HG03457 (cell line): ENCODE measurements at regions not wholly inside any gene's neighbourhood (a gene's known extent, or its start where the extent isn't known, plus 50 kb on each side); places are given as distances from the start of the nearest gene placed in this dataset.
A peak's percentile ranks its signal among the peaks of the same experiment; 100 is the strongest.

ENCODE experiments used
- ATAC-seq: cut with Tn5 transposase; IDR thresholded peaks from one replicate; pipeline ENCODE4 v1.9.1; 2021; ENCODE audit warnings: moderate number of reproducible peaks; ENCODE audit not compliant: unreplicated experiment

DNA sequence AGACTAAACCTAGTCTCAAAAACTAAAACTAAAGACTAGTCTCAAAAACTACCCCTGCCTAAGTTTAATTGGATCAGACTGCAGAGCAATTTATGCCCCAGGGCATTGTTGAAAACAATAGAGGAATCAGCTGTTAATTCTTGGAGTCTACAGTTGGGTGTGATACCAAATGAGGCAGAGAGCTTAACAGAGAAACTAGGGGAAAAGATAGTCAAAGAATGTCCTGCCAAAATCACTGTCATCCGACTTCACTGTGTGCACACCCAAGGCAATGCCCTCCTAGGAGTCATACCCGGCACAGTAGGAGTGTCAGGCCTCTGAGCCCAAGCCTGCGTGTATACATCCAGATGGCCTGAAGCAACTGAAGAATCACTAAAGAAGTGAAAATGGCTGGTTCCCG, 90.5 kb upstream of the TOMM7 start:
- no peak for ATAC-seq

DNA sequence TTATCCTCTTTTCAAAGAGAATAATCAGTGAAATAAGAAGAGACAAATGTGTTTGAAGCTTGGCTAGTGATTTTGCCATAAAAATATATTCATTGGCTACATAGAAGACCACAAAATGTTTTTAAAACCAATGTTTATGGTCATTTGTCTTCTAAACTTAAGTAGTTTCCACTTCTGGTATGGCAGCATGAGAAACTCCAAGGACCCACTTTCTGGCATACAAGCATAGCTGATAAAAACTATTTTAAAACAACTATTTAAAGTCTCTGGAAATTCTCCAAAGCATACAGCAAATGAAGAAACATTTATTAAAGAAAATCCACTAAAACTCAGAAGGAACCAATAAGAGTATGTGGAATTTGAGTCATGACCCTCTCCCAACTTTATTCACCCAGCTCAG, 89.2 kb upstream of the TOMM7 start:
- no peak for ATAC-seq

DNA sequence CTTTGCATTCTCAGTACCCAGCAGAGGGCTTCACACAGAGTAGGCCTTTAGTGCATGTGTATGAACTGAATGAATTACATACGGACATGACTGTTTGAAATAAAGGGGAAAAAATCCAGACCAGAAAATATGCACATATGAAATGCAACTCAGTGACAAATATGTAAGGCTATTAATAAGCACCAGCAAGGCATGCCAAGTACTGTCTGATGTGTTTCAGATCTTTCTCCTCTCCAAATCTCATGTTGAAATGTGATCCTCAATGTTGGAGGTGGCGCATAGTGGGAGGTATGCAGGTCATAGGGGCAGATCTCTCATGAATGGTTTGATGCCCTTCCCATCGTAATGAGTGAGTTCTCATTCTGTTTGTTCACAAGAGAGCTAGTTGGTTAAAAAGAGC, 87.3 kb upstream of the TOMM7 start:
- ATAC-seq: no peak

DNA sequence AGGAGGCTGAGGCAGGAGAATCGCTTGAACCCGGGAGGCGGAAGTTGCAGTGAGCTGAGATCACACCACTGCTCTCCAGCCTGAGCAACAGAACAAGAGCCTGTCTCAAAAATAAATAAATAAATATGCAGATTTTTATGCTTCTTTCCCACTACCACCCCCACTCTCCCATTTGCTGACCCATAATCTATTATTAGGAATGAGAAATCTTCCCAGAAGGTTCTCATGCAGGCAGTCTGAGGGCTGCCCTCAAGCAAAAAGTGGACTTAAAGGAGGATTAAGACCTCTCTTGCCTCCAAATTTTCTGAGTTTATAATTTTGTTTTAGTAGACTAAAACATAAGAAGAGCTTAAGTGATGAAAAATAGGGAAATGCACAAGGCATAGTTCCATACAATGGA, 85.2 kb upstream of the TOMM7 start:
- ATAC-seq: no peak

DNA sequence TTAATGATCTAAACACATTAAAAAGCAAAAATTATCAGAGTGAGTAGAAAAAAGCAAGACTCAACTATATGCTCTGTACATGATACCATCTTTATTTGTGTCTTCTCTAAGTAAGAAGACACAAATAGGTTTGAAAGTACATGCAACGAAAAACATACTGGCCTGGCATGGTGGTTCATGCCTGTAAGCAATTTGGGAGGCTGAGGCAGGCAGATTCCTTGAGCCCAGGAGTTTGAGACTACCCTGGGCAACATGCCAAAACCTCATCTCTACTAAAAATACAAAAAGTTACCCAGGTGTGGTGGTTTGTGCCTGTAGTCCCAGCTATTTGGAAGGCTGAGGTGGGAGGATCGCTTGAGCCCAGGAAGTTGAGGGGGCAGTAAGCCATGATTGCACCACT, 78.1 kb upstream of the TOMM7 start:
- no peak for ATAC-seq

DNA sequence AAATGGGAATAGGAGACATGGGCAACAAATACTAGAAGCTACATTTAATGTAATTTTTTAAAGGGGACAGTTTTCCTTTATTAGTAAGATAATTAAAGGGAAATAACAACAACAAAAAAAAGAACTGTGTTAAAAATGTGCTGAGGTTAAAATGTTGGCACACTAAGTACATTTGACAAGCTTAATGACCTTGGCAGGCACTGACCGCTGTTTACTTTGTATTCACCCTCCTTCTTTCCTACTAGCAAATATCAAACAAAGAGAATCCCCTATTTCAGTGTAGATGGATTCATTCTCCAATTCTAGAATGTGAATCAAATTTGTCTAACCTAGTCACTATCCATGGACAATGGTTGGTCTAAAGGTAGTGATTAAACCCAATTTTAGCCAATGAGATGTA, 77.5 kb upstream of the TOMM7 start:
- ATAC-seq: no peak

DNA sequence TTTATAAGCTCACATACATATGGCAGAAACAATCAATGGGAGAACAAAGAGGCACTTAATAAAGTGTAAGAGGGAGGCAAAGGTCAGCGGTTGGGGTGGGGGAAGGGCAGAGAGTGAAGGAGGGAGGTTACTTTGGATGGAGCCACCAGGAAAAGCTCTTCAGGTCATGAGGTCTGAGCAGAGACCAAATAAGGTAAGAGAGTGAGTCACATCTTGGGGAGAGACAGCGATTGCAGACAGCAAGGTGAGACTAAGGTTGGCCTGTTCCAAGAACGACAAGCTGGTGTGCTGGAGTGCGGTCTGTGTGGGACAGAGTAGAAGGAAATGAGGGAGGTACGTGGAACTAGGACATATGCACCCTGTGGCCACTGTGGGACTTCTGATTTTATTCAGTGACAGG, 74.3 kb upstream of the TOMM7 start:
- no peak for ATAC-seq

DNA sequence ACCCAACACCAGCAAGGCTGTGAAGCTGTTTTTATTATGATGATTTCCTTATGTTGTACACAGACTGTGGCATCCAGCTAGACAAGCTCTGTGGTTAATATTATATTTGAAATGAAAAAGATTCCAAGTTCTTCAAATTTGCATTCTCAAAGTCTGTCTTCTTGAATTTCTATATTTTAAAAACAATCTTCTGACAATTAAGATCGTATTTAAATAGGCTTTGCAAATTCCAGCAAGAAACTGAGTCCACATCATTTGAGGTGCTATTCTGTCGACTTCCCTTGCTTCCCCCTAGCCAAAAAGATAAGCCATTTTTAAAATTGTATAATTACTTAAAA, 73.1 kb upstream of the TOMM7 start:
- no peak for ATAC-seq

DNA sequence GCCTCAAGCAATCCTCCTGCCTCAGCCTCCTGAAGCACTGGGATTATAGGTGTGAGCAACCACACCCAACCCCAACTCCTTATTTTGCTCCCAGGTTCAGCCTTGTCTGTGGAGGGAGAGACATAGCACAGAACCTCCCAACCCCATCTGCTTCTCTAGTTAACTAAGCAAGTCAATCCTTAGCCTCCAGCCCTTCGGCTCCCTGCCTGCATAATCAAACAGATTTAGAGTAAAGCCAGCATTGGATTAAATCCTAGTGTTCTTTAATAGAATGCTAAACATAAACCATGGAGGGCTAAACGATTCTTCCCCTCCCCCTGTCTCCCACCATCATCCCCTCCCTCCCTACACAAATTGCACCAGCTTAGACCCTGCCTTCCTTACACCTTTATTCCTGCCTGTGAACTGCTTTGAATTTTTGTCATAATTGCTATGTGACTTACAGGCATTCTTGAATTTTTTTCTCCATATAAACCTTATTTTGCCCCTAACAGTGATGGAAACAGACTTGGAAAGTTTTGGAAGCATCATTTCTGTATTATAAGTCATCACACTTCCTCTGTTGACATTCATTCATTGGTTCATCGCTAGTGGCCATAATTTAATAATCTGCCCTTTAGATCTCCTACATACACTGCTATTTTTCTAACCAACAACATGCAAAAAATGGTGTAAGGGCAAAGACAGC, 72.6 kb upstream of the TOMM7 start:
- no peak for ATAC-seq

DNA sequence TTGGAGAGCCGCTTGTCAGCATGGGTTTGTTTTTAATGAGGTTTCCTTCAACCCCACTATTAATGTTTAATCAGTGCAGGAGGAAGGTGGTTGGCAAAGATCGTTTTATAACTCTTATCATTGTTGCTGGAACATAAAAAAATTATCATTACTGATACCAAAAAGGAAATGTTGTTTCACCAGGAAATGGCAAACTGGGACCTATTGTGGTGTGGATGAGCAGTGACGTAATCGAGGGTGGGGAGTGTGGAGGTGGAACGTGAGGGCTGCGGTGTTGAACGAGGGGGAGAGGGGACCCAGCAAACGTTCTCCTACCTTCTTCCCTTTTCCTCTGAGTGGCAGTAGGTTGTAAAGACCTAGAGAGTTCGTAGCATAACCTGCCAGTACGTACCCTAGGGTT, 71.9 kb upstream of the TOMM7 start:
- no peak for ATAC-seq

DNA sequence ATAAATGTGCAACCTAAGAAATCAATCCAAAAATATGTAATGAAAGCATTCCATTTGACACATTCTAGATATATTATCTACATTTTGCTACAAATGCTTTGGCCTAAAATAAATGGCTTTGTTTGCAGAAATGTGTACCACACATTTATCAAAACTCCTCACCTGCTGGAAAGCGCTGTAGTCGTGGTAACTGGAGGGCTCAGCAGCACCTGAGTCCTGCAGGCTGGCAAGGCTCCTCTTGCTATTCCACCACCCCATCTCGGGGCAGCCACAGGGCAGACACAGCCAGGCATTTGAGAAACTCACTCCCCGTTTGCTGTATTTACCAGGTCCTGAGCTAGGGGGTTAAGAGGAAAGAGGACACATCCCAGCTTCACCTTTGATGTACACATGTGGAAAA, 68.1 kb upstream of the TOMM7 start:
- ATAC-seq: no peak

DNA sequence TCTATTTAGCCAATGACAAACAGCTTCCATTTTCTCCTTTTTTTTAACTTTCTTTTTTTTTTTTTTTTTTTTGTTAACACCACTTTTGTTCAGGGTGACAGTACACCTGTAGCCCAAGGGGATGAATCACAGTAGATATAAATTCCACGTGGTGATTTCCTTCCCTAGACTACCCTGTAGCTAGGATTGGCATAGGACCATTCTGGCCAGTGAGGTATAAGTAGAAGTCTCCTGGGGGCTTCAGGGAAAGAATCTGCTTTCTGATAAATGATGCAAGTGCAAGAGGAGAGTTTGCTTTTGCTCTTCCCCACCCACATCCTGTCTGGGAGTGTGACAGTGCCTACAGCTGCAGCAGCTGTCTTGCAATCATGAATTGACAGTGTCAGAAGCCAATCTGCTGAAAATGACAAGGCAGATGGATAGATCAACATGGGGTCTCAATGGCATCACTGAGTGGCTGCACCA, 63.2 kb upstream of the TOMM7 start:
- peak; percentile 88 for ATAC-seq

DNA sequence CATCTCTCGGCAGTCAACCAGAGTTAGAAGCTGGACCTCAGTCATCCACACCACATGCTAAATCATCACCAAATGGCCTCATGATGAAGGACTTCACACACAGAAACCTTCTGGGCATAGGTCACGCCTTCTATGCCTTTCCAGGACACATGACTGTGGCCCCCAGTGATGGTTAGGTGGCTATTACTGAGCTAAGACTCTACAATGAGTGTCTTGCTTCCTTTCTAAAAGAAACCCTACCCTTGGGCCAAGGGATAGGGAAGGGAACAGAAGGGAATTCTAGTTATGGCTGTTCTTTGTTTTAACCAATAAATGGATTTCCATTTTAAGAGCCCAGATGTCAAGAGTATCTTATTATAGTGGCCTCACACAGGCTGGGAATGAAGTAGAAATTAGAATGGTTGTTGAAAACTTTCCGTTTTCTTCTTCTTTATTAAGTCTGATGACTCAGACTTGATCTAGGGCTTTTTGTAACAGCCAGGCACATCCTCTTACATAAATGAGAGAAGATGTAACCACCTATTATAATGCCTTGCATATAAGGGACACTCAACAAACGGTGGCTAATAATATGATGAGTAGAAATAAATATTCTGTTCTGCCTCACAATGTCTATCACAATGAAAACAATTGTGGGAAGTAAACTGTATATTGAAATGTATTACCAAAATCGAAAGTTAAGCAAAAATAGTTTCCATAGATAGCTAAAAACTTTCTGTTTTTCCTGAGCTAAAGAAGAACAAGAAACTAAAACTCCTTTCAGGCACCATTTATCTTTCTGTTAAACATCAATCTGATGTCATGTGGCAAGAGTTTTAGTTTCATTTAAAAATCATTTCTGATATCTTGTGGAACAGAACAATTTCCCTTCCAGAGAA, 62.5 kb upstream of the TOMM7 start:
- ATAC-seq: peak; percentile 40

DNA sequence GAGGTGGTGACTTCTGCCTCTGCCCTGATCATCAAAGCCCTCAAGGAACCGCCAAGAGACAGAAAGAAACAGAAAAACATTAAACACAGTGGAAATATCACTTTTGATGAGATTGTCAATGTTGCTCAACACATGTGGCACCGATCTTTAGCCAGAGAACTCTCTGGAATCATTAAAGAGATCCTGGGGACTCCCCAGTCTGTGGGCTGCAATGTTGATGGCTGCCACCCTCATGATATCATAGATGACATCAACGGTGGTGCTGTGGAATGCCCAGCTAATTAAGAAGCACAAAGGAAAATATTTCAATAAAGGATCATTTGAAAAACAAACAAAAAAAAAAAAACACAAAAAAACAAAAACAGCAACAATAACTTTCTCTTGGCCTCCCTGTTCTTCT, 59.5 kb upstream of the TOMM7 start:
- no peak for ATAC-seq

DNA sequence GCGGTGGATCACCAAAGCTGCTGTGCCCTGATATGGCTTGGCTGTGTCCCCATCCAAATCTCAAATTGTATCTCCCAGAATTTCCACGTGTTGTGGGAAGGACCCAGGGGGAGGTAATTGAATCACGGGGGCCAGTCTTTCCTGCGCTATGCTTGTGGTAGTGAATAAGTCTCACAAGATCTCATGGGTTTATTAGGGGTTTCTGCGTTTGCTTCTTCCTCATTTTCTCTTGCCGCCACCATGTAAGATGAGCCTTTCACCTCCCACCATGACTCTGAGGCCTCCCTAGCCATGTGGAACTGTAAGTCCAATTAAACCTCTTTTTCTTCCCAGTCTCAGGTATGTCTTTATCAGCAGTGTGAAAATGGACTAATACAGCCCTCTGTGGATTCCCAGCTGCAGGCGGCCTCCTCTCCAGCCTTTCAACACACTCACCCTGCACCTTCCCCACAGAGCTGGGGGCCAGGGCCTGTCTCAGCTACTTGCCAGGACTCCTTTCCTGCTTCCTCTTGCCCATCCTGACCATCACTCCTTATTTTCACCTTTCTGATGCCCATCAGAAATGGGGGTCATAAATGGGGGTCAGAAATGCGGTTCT, 57.2 kb upstream of the TOMM7 start:
- ATAC-seq: no peak

DNA sequence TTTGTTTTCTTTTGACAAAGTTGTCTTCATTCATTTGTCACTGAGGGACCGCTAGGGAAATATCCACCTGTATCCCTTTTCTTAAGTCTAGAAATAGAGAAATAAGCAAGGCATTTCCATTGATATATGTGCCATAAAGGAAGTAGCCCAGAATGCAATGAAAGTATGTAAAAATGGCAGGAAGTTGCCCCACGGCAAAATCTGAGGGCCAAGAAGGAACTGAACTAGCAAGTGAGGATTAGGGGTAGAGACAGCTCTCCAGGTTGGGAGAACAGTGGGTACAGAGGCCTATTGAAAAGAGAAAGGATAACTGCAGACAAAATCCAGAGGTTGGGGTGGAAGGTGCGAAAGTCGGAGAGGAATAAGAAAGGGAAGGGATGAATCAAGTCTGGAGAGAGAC, 56.6 kb upstream of the TOMM7 start:
- ATAC-seq: no peak

DNA sequence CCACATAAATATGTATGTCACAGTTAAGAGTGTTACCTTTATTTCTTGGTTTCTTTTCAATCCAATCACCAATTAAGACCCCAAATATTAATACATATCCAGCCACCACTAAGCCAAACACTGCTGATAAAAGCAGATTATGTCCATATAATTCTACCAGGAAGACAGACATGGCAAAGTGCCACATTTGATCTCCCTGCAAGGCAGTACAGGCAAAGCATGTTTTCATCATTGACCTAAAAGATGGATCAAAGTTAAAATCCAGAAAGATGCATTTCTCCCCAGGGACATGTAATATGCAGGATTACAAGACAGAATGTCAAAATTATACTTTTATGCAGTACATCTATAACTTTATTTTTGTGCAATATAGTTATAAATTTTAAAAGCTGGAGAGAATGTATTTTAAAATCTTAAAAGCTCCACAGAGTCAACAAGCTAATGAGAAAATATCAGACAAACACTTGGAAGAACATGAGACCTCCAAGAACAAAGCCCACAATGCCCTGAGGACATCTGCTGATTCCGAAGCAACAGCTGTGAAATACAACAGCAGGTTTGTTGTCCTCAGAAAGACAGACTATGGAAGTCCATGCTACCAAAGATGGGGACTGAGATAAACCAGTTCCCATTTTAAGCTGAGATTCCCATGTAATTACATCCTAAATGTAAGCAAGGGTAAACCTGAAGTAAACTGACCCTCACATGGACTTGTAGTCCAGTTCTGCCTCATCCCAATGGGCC, 54.5 kb upstream of the TOMM7 start:
- no peak for ATAC-seq

DNA sequence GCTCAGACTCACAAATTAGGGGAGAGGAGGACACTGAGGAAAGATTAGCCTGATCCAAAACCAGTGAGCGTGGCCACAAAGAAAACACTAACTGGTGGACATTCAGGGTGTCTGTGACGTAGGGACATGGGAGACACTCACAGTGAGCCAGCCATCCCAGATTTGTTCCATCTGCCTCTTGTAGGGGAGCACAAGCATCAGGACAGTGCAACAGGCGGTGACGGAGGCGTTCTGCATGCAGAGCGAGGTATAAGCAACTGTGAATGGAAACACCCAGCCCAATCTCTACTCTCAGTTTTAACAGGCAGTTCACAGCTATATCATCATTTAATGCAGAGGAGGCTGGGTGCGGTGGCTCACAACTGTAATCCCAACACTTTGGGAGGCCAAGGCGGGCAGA, 52.8 kb upstream of the TOMM7 start:
- ATAC-seq: no peak

DNA sequence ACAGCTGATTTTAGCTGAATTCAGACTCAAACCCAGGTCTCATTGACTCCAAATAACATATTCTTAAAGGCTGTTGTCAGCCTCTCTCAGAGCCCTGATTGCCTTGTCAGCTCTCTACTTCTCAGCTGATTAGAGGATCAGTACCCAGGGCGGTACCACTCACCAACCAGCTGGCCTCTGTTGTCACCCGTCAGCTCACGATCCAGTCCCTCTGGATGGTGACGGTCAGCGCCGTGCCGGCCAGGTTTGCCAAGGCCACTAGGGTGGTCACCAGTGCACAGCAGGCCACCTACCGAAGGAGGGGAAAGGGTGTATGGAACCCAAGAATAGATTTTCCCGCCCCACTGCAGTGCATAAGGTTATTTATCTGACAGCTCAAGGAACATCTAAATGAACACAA, 52.3 kb upstream of the TOMM7 start:
- no peak for ATAC-seq
